ENCODE measurements at regions not wholly inside any gene's neighbourhood (a gene's known extent, or its start where the extent isn't known, plus 50 kb on each side); places are given as distances from the start of the nearest gene placed in this dataset.

GRCh38 chr11:121927789-121928188 is 188.2 kb downstream of the BLID start:
- Histone ChIP-seq H4K20me1 (ENCODE audit: control insufficient read depth, insufficient read depth, low read length, poor library complexity, severe bottlenecking) (no peaks in the 10 kb centered on the region), H3K9ac (ENCODE audit: low read length) (no peak overlapping the region), H3K9me3 (ENCODE audit: control extremely low read depth in 1 of 3, control insufficient read depth in 2 of 3, insufficient read depth in 1 of 3, low read length in 2 of 3) (no peaks in the 10 kb centered on the region), H3K27me3 (replicated peaks in 1 of 4; ENCODE audit: control extremely low read depth in 1 of 4, control insufficient read depth in 3 of 4, insufficient read depth in 4 of 4, low read length in 3 of 4) (peaks cover 0 to 12% (median 3%) of the 10 kb centered on the region in 4 experiments), H3K79me2 (ENCODE audit: control insufficient read depth, insufficient read depth, low read length) (no peaks in the 10 kb centered on the region), H3K36me3 (replicated peaks in 1 of 2; ENCODE audit: control extremely low read depth in 1 of 2, control insufficient read depth in 1 of 2, extremely low read depth in 1 of 2, insufficient read depth in 2 of 2, low read length in 1 of 2) (no peaks in the 10 kb centered on the region), H3K4me2 (replicated peaks; ENCODE audit: low read depth, low read length, poor library complexity, severe bottlenecking) (no peak overlapping the region), H3K27ac (ENCODE audit: low read length in 2 of 2) (no peak overlapping the region), H3K4me1 (ENCODE audit: control insufficient read depth in 2 of 2, insufficient read depth in 2 of 2, low read length in 2 of 2) (peaks cover 9 to 14% of the 10 kb centered on the region in 2 donors), H3K4me3 (ENCODE audit: control extremely low read depth in 1 of 5, extremely low read depth in 1 of 5, insufficient read depth in 1 of 5, low read depth in 2 of 5, low read length in 4 of 5) (no peak overlapping the region), H2AFZ (ENCODE audit: insufficient read depth, low read depth, low read length, poor library complexity, severe bottlenecking) (no peak overlapping the region)
- no peak for DNase-seq
- Mint-ChIP-seq H3K4me1 (no peaks in the 10 kb centered on the region), H3K27ac (no peak overlapping the region), H3K27me3 (peaks cover 31% of the 10 kb centered on the region), H3K4me3 (no peak overlapping the region), H3K9me3 (ENCODE audit: insufficient read depth) (no peaks in the 10 kb centered on the region)
- ChIA-PET POLR2A (no interaction called here), CTCF (no interaction called here)
- TF ChIP-seq EZH2 (IDR thresholded peaks at IDR 0.05; ENCODE audit: borderline replicate concordance, insufficient read depth, low read depth, low read length, poor library complexity, severe bottlenecking) (no peak), CTCF (IDR thresholded peaks at IDR 0.05) (no peak)
- no peak for ATAC-seq (ENCODE audit: low read depth)
- no CpG with 5 or more reads among the region's 6 CpGs for WGBS (ENCODE audit: insufficient coverage)
- intact Hi-C loops (cut with micrococcal nuclease), result no loop called here

DNA sequence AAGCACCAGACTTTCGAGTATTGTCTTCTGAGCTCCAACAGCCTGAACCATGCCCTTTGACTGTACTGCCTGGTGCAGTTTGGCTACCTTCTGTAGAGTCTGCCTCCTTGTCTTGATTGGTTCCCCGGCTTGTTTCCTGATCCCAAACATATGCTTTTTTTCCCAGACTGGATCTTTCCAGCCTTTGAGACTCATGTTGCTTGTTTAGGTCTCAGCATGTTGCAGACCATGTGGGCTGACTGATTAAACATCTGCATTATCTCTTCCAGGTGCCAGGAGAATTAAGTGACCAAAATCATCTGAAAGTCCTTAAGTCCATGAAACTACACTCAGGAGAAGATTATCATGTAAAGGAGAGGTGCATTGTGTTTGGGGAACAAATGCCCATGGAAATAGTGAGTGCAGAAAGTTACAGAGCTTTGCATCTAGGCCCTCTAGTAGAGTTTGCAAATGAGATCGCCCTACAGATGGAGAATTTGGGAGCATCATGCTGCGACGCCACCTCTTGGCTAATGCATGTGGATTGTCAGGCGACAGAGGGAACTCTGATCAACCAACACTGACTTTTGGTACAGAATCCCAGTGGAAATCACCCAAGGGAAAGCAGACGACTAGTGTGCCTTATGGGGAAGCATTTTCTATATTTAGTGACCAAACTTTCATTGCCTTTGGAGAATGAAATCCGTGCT is 188.8 kb downstream of the BLID start:
- Histone ChIP-seq H3K4me2 (replicated peaks; ENCODE audit: low read depth, low read length, poor library complexity, severe bottlenecking) (no peak overlapping the region), H3K79me2 (ENCODE audit: control insufficient read depth, insufficient read depth, low read length) (no peaks in the 10 kb centered on the region), H4K20me1 (ENCODE audit: control insufficient read depth, insufficient read depth, low read length, poor library complexity, severe bottlenecking) (no peaks in the 10 kb centered on the region), H3K27ac (ENCODE audit: low read length in 2 of 2) (no peak overlapping the region), H3K9ac (ENCODE audit: low read length) (no peak overlapping the region), H2AFZ (ENCODE audit: insufficient read depth, low read depth, low read length, poor library complexity, severe bottlenecking) (no peak overlapping the region), H3K36me3 (replicated peaks in 1 of 2; ENCODE audit: control extremely low read depth in 1 of 2, control insufficient read depth in 1 of 2, extremely low read depth in 1 of 2, insufficient read depth in 2 of 2, low read length in 1 of 2) (no peaks in the 10 kb centered on the region), H3K4me3 (ENCODE audit: control extremely low read depth in 1 of 5, extremely low read depth in 1 of 5, insufficient read depth in 1 of 5, low read depth in 2 of 5, low read length in 4 of 5) (no peak overlapping the region), H3K27me3 (replicated peaks in 1 of 4; ENCODE audit: control extremely low read depth in 1 of 4, control insufficient read depth in 3 of 4, insufficient read depth in 4 of 4, low read length in 3 of 4) (peaks cover 0 to 12% (median 3%) of the 10 kb centered on the region in 4 experiments), H3K9me3 (ENCODE audit: control extremely low read depth in 1 of 3, control insufficient read depth in 2 of 3, insufficient read depth in 1 of 3, low read length in 2 of 3) (no peaks in the 10 kb centered on the region), H3K4me1 (ENCODE audit: control insufficient read depth in 2 of 2, insufficient read depth in 2 of 2, low read length in 2 of 2) (peaks cover 9 to 14% of the 10 kb centered on the region in 2 donors)
- intact Hi-C loops (cut with micrococcal nuclease), result no loop called here
- H3K27me3 Mint-ChIP-seq, result peaks cover 26% of the 10 kb centered on the region
- H3K9me3 Mint-ChIP-seq (ENCODE audit: insufficient read depth), result no peaks in the 10 kb centered on the region
- ATAC-seq (ENCODE audit: low read depth) (no peak), DNase-seq (no peak)
- POLR2A ChIA-PET, result no interaction called here
- TF ChIP-seq CTCF (IDR thresholded peaks at IDR 0.05) (no peak), EZH2 (IDR thresholded peaks at IDR 0.05; ENCODE audit: borderline replicate concordance, insufficient read depth, low read depth, low read length, poor library complexity, severe bottlenecking) (no peak)
- H3K4me1 Mint-ChIP-seq, result no peaks in the 10 kb centered on the region
- 94% methylated on average over 6 of the region's 8 CpGs for WGBS (ENCODE audit: insufficient coverage)
- CTCF ChIA-PET, result no interaction called here
- no peak overlapping the region for H3K4me3 Mint-ChIP-seq
- no peak overlapping the region for H3K27ac Mint-ChIP-seq
